CD4-positive, alpha-beta memory T cell (primary cell): ENCODE measurements at regions not wholly inside any gene's neighbourhood (a gene's known extent, or its start where the extent isn't known, plus 50 kb on each side); places are given as distances from the start of the nearest gene placed in this dataset.

Experiments
- CTCF ChIA-PET: fragments of 350-600 bp; sonication (Branson Sonifier 250); formaldehyde crosslinking; loops from one replicate; lab custom pipeline; 2021; ENCODE audit warnings: inconsistent platforms; ENCODE audit not compliant: partially characterized antibody; lab: Charles Lee
- POLR2A ChIA-PET: fragments of 350-600 bp; sonication (Branson Sonifier 250); formaldehyde crosslinking; loops from one replicate; lab custom pipeline; 2021; ENCODE audit not compliant: partially characterized antibody; lab: Charles Lee
- DNase-seq, 5 donors: peaks; one replicate each; pipeline versions ENCODE4 v3.0.0 to v3.0.0-alpha.2; 2020 to 2022; ENCODE audit warnings: mixed read lengths in 1 of 5
- H3K27ac ChIP-seq: one replicate; pipeline ENCODE4 v1.7.0; 2013; ENCODE audit warnings: low read depth, low read length
- H3K27me3 ChIP-seq: 2 replicates; pipeline ENCODE4 v1.7.0; 2013; ENCODE audit warnings: mild to moderate bottlenecking, low read length, moderate library complexity; ENCODE audit not compliant: insufficient read depth
- H3K36me3 ChIP-seq: 2 replicates; pipeline ENCODE4 v1.7.0; 2013; ENCODE audit warnings: mild to moderate bottlenecking, low read length, moderate library complexity; ENCODE audit not compliant: insufficient read depth
- H3K4me1 ChIP-seq: 2 replicates; pipeline ENCODE4 v1.7.0; 2013; ENCODE audit warnings: mild to moderate bottlenecking, low read length, moderate library complexity; ENCODE audit not compliant: insufficient read depth
- H3K4me3 ChIP-seq, 2 donors: one replicate each; pipeline ENCODE4 v1.7.0; 2013; ENCODE audit warnings: low read length in 2 of 2, mild to moderate bottlenecking in 1 of 2
- H3K9me3 ChIP-seq, 2 donors: one replicate each; pipeline ENCODE4 v1.7.0; 2013; ENCODE audit warnings: low read length in 2 of 2, control low read depth in 1 of 2; ENCODE audit not compliant: control insufficient read depth in 1 of 2
- H3K27ac Mint-ChIP-seq, 7 donors: one replicate each; pipeline ENCODE4 v1.8.0; 2020 to 2021; ENCODE audit warnings: mixed read lengths in 7 of 7, mild to moderate bottlenecking in 6 of 7, inconsistent platforms in 3 of 7, moderate library complexity in 3 of 7
- H3K27me3 Mint-ChIP-seq, 2 donors: one replicate each; pipeline ENCODE4 v1.8.0; 2020 to 2021; ENCODE audit warnings: mixed read lengths in 2 of 2
- H3K36me3 Mint-ChIP-seq, 2 donors: one replicate each; pipeline ENCODE4 v1.8.0; 2020 to 2021; ENCODE audit warnings: mixed read lengths in 2 of 2, inconsistent platforms in 1 of 2, mild to moderate bottlenecking in 1 of 2
- H3K4me1 Mint-ChIP-seq, 4 donors: one replicate each; pipeline ENCODE4 v1.8.0; 2020 to 2021; ENCODE audit warnings: mixed read lengths in 4 of 4, mild to moderate bottlenecking in 1 of 4
- H3K4me3 Mint-ChIP-seq, 8 donors: one replicate each; pipeline ENCODE4 v1.8.0; 2020 to 2021; ENCODE audit warnings: mixed read lengths in 8 of 8, mild to moderate bottlenecking in 7 of 8, moderate library complexity in 6 of 8, inconsistent platforms in 3 of 8
- H3K9me3 Mint-ChIP-seq, 8 donors: one replicate each; pipeline ENCODE4 v1.8.0; 2020 to 2021; ENCODE audit warnings: mixed read lengths in 8 of 8, mild to moderate bottlenecking in 5 of 8, inconsistent platforms in 3 of 8, moderate library complexity in 1 of 8
- intact Hi-C: fragments of 100-400 bp; cut with micrococcal nuclease; formaldehyde crosslinking; loops from one replicate; pipeline ENCODE4 v1.15.1; 2023

DNA sequence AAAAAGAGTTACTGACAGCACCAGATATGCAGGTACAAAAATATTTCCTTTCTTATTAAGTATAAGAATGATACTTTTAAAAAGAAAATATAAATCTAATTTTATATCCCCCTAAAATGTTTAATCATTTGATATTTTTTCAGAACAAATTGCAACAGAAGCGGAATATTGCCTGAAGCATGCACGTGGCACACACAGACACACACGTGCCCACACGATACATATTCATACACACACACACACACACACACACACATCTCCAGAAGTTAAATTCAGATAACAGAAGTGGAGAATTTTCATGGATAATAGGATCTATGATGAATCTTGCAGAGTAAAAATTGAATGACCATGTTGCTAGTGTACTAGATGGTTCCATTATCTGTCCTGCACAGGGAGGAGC lies 445.2 kb downstream of the GPAT3 start:
- Mint-ChIP-seq H3K27me3 (no peaks in the 10 kb centered on the region), H3K27ac (no peak overlapping the region), H3K36me3 (no peaks in the 10 kb centered on the region), H3K4me3 (no peak overlapping the region), H3K4me1 (no peaks in the 10 kb centered on the region), H3K9me3 (peaks cover 0 to 8% (median 0%) of the 10 kb centered on the region in 8 donors)
- H3K9me3 ChIP-seq, result no peaks in the 10 kb centered on the region
- H3K4me1 ChIP-seq, result no peaks in the 10 kb centered on the region
- H3K27ac ChIP-seq, result no peak overlapping the region
- H3K4me3 ChIP-seq, result no peak overlapping the region
- ChIA-PET CTCF (no interaction called here), POLR2A (no interaction called here)
- H3K36me3 ChIP-seq, result no peaks in the 10 kb centered on the region
- H3K27me3 ChIP-seq, result no peaks in the 10 kb centered on the region
- intact Hi-C loops, result no loop called here
- no peak for DNase-seq

GRCh38 chr4:83979773-83980172 lies 443.9 kb downstream of the GPAT3 start:
- H3K4me3 Mint-ChIP-seq, result no peak overlapping the region
- POLR2A ChIA-PET, result no interaction called here
- no peaks in the 10 kb centered on the region for H3K36me3 ChIP-seq

GRCh38 chr4:83974111-83974780 lies 438.3 kb downstream of the GPAT3 start:
- no peak for DNase-seq
- no peaks in the 10 kb centered on the region for H3K27me3 ChIP-seq
- no peaks in the 10 kb centered on the region for H3K9me3 ChIP-seq
- H3K27ac Mint-ChIP-seq, result no peak overlapping the region
- H3K4me3 Mint-ChIP-seq, result no peak overlapping the region
- CTCF ChIA-PET, result no interaction called here
- H3K36me3 ChIP-seq, result no peaks in the 10 kb centered on the region
- POLR2A ChIA-PET, result no interaction called here
- intact Hi-C loops, result no loop called here
- no peaks in the 10 kb centered on the region for H3K4me1 ChIP-seq
- H3K36me3 Mint-ChIP-seq, result no peaks in the 10 kb centered on the region
- H3K4me3 ChIP-seq, result no peak overlapping the region
- no peaks in the 10 kb centered on the region for H3K4me1 Mint-ChIP-seq
- H3K9me3 Mint-ChIP-seq, result no peaks in the 10 kb centered on the region
- no peak overlapping the region for H3K27ac ChIP-seq
- H3K27me3 Mint-ChIP-seq, result no peaks in the 10 kb centered on the region

More at GRCh38 chr4:83979773-83980172, 443.9 kb downstream of the GPAT3 start:
- Histone ChIP-seq H3K27me3 (no peaks in the 10 kb centered on the region), H3K27ac (no peak overlapping the region), H3K4me3 (no peak overlapping the region), H3K9me3 (no peaks in the 10 kb centered on the region), H3K4me1 (no peaks in the 10 kb centered on the region)
- Mint-ChIP-seq H3K27ac (no peak overlapping the region), H3K9me3 (peaks cover 0 to 8% (median 0%) of the 10 kb centered on the region in 8 donors), H3K4me1 (no peaks in the 10 kb centered on the region), H3K36me3 (no peaks in the 10 kb centered on the region), H3K27me3 (no peaks in the 10 kb centered on the region)
- DNase-seq, result no peak
- CTCF ChIA-PET, result no interaction called here
- intact Hi-C loops, result no loop called here

DNA sequence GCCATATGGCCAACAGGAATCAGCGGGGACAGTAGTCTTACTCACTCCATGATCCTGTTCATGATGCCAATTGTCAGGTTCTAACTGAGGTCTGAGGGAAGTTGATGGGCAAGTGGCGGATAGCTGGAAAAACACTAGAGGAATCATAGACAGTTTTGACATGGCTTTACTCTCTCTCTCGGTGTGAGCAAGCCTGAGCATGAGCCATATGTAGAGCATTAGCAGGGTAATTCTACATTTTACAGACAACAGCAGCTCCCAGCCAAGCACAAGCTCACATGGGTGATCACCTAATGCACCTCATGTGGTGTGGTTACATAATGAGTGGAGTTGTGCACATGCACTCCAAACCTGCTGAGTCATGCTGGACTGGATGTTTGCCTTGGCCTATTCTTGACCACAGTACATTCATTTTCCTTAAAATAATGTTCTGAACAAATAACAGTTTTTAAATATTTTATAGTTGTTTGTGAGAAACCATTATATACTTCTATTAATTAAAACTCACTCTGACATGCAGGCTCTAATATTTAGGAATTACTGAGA lies 429.2 kb downstream of the GPAT3 start:
- POLR2A ChIA-PET, result no interaction called here
- H3K9me3 Mint-ChIP-seq, result peaks cover 0 to 24% (median 7%) of the 10 kb centered on the region in 8 donors
- CTCF ChIA-PET, result no interaction called here
- DNase-seq, result peak in 2 of 5 donors; percentile 0 to 2
- intact Hi-C loops, result no loop called here
- H3K27ac Mint-ChIP-seq, result no peak overlapping the region
- no peaks in the 10 kb centered on the region for H3K4me1 Mint-ChIP-seq
- Histone ChIP-seq H3K4me3 (no peak overlapping the region), H3K9me3 (no peaks in the 10 kb centered on the region), H3K27me3 (no peaks in the 10 kb centered on the region), H3K4me1 (no peaks in the 10 kb centered on the region), H3K36me3 (no peaks in the 10 kb centered on the region), H3K27ac (no peak overlapping the region)
- no peak overlapping the region for H3K4me3 Mint-ChIP-seq
- H3K27me3 Mint-ChIP-seq, result no peaks in the 10 kb centered on the region
- no peaks in the 10 kb centered on the region for H3K36me3 Mint-ChIP-seq

DNA sequence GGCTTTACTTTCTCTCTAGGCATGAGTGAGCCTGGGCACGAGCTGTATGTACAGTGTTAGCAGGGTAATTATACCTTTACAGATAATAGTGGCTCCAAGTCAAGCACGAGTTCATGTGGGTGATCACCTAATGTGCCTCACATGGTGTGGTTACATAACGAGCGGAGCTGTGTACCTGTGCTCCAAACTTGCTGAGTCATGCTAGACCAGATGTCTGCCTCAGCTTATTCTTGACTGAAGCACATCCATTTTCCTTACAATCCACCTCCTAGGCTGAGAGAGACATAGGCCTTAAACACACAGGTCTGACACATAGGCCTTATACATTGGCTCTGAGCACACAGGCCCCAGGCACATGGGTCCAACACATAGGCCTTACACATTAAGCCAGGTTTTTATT lies 426.6 kb downstream of the GPAT3 start:
- Histone ChIP-seq H3K4me3 (no peak overlapping the region), H3K27ac (no peak overlapping the region), H3K4me1 (no peaks in the 10 kb centered on the region), H3K36me3 (no peaks in the 10 kb centered on the region), H3K27me3 (no peaks in the 10 kb centered on the region), H3K9me3 (no peaks in the 10 kb centered on the region)
- POLR2A ChIA-PET, result no interaction called here
- CTCF ChIA-PET, result no interaction called here
- Mint-ChIP-seq H3K27me3 (no peaks in the 10 kb centered on the region), H3K36me3 (no peaks in the 10 kb centered on the region), H3K27ac (no peak overlapping the region), H3K9me3 (peaks cover 0 to 24% (median 7%) of the 10 kb centered on the region in 8 donors), H3K4me1 (no peaks in the 10 kb centered on the region), H3K4me3 (no peak overlapping the region)
- DNase-seq, result no peak
- intact Hi-C loops, result no loop called here

DNA sequence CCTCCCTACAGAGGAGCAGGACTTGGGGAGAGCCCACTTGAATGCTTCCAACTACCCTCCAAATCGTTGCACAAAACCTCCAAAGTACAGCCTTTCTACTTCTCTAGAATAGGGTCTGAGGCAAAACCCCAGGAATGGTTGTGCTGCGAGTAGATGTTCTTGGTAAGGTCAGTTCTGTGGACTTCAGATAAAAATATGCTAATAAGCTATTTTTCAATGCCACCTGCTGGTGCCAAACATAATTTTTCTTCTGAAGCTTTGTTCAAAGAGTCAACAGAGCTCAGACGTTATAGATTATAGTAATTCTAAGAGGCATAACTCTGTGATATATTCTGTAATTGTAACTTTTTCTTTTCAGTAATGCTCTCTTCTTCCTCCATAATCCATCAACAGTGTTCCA lies 425.7 kb downstream of the GPAT3 start:
- H3K9me3 ChIP-seq, result no peaks in the 10 kb centered on the region
- no peaks in the 10 kb centered on the region for H3K27me3 Mint-ChIP-seq
- H3K4me1 ChIP-seq, result no peaks in the 10 kb centered on the region
- no peak overlapping the region for H3K4me3 Mint-ChIP-seq
- H3K27ac ChIP-seq, result no peak overlapping the region
- no peak overlapping the region for H3K4me3 ChIP-seq
- CTCF ChIA-PET, result no interaction called here
- H3K36me3 Mint-ChIP-seq, result no peaks in the 10 kb centered on the region
- H3K9me3 Mint-ChIP-seq, result peaks cover 0 to 18% (median 5%) of the 10 kb centered on the region in 8 donors
- H3K27ac Mint-ChIP-seq, result no peak overlapping the region
- no peaks in the 10 kb centered on the region for H3K27me3 ChIP-seq
- intact Hi-C loops, result no loop called here
- no peaks in the 10 kb centered on the region for H3K4me1 Mint-ChIP-seq
- H3K36me3 ChIP-seq, result no peaks in the 10 kb centered on the region
- POLR2A ChIA-PET, result no interaction called here
- DNase-seq, result no peak

DNA sequence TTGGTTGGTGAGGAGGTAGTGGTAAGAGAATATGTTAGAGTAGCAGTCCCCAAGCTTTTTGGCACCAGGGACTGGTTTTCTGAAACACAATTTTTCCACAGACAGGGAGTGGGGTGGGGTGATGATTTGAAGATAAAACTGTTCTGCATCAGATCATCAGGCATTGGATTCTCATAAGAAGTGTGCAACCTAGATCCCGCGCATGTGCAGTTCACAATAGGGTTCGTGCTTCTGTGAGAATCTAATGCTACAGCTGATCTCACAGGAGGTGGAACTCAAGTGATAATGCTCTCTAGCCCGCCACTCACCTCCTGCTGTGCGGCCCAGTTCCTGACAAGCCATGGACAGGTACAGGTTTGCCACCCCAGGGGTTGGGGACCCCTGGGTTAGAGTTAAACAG lies 423.3 kb downstream of the GPAT3 start:
- intact Hi-C loops, result no loop called here
- no peak for DNase-seq

More for the DNA sequence above, 423.3 kb downstream of the GPAT3 start:
- no peaks in the 10 kb centered on the region for H3K27me3 Mint-ChIP-seq
- ChIA-PET CTCF (no interaction called here), POLR2A (no interaction called here)
- no peak overlapping the region for H3K4me3 Mint-ChIP-seq
- no peaks in the 10 kb centered on the region for H3K4me1 ChIP-seq
- no peak overlapping the region for H3K4me3 ChIP-seq
- H3K9me3 ChIP-seq, result no peaks in the 10 kb centered on the region
- H3K4me1 Mint-ChIP-seq, result no peaks in the 10 kb centered on the region
- no peak overlapping the region for H3K27ac ChIP-seq
- no peak overlapping the region for H3K27ac Mint-ChIP-seq
- H3K27me3 ChIP-seq, result no peaks in the 10 kb centered on the region
- no peaks in the 10 kb centered on the region for H3K36me3 Mint-ChIP-seq
- peaks cover 0 to 6% (median under 1%) of the 10 kb centered on the region in 8 donors for H3K9me3 Mint-ChIP-seq
- H3K36me3 ChIP-seq, result no peaks in the 10 kb centered on the region
